Cardiac muscle cell (in vitro differentiated cells and primary cell): ENCODE measurements at regions not wholly inside any gene's neighbourhood (a gene's known extent, or its start where the extent isn't known, plus 50 kb on each side); places are given as distances from the start of the nearest gene placed in this dataset.

Experiments used
- DNase-seq, 2 donors: peaks; one replicate each; pipeline versions ENCODE4 v3.0.0 to v3.0.0-alpha.2; 2010 to 2017; ENCODE audit warnings: low read depth in 1 of 2, low spot score in 1 of 2
- H3K27ac ChIP-seq: fragments of 200-600 bp; sonication (generic); 2 replicates; pipeline ENCODE4 v1.5.1; 2016
- H3K27me3 ChIP-seq: fragments of 200-600 bp; sonication (generic); 2 replicates; pipeline ENCODE4 v1.6.0; 2016; ENCODE audit warnings: control low read depth
- H3K36me3 ChIP-seq: fragments of 200-600 bp; sonication (generic); 2 replicates; pipeline ENCODE4 v1.5.1; 2016; ENCODE audit warnings: control low read depth
- H3K4me1 ChIP-seq: fragments of 200-600 bp; sonication (generic); 2 replicates; pipeline ENCODE4 v1.8.1; 2017; ENCODE audit warnings: low read depth, mild to moderate bottlenecking, mixed run types
- H3K4me3 ChIP-seq: fragments of 200-600 bp; sonication (generic); 2 replicates; pipeline ENCODE4 v1.5.1; 2016; ENCODE audit warnings: mild to moderate bottlenecking
- H3K9me3 ChIP-seq: fragments of 200-600 bp; sonication (generic); 2 replicates; pipeline ENCODE4 v1.5.1; 2017; ENCODE audit warnings: low read depth, mild to moderate bottlenecking, control low read depth
- TF ChIP-seq, protein P1 (sequence below): IDR thresholded peaks from 2 replicates; pipeline ENCODE4 v1.5.1; 2012; ENCODE audit warnings: low read depth, mild to moderate bottlenecking, low read length

DNA sequence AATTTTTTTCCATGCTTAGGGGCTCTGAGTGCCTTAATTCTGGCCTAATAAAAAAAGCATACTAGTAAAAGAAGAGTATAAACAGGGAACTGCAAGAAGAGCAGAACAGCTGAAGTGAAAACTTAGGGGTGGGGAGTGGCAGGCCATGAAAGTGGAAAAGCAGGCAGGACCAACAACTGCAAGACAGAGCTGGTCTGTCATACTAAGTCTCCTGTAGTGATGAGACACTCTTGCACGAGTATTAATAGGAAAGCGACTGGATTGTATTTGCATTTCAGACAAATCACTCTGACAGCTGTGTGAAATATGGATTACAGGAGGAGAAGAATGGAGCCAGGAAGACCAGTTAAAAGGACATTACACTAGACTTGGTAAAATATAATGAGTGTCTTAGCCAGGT lies 449.9 kb downstream of the NUF2 start:
- Histone ChIP-seq H3K27ac (no peak overlapping the region), H3K4me3 (no peak overlapping the region), H3K36me3 (no peaks in the 10 kb centered on the region), H3K27me3 (no peaks in the 10 kb centered on the region), H3K9me3 (no peaks in the 10 kb centered on the region), H3K4me1 (no peaks in the 10 kb centered on the region)
- TF ChIP-seq, protein P1, sequence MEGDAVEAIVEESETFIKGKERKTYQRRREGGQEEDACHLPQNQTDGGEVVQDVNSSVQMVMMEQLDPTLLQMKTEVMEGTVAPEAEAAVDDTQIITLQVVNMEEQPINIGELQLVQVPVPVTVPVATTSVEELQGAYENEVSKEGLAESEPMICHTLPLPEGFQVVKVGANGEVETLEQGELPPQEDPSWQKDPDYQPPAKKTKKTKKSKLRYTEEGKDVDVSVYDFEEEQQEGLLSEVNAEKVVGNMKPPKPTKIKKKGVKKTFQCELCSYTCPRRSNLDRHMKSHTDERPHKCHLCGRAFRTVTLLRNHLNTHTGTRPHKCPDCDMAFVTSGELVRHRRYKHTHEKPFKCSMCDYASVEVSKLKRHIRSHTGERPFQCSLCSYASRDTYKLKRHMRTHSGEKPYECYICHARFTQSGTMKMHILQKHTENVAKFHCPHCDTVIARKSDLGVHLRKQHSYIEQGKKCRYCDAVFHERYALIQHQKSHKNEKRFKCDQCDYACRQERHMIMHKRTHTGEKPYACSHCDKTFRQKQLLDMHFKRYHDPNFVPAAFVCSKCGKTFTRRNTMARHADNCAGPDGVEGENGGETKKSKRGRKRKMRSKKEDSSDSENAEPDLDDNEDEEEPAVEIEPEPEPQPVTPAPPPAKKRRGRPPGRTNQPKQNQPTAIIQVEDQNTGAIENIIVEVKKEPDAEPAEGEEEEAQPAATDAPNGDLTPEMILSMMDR, result no peak
- DNase-seq, result no peak

DNA sequence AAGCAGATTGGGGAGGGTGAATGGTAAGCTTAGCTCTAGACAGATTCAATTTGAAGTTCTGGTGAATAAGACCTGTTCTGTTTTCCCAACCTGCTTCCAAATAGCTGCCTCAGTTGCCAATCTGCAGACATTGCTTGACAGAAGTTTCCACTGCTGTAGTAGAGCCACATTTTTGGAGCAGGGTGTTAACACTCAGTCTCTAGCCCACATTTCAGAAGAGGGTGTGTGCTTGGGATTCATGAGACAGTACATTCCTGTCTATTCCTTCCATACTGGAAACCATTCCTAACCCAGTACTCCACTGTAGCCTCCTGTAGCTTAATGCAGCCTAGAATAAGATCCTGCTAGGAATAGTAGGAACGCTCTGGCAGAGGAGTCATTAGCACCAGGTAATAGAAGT lies 450.5 kb downstream of the NUF2 start:
- Histone ChIP-seq H3K27ac (no peak overlapping the region), H3K36me3 (no peaks in the 10 kb centered on the region), H3K27me3 (no peaks in the 10 kb centered on the region), H3K4me3 (no peak overlapping the region), H3K4me1 (no peaks in the 10 kb centered on the region), H3K9me3 (no peaks in the 10 kb centered on the region)
- TF ChIP-seq, protein P1, result no peak
- no peak for DNase-seq

DNA sequence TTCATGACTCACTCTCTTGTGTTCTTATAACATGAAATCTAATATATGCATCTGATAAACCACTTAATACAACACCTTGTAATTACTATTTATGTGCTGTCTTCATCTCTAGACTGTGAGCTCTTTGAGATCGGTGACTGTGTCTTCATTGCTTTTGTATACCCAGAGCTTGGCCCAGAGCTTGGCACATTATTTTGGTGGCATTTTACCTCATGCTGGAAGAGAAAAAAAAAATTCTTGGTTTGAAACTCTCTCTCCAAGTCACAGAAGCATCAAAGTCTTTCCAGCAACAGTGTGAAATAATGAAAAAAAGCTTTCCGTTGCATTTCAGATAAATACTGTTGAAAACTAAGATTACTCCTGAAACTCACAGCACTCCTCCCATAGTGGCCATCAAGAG lies 451.6 kb downstream of the NUF2 start:
- Histone ChIP-seq H3K27me3 (no peaks in the 10 kb centered on the region), H3K27ac (no peak overlapping the region), H3K9me3 (no peaks in the 10 kb centered on the region), H3K4me3 (no peak overlapping the region), H3K36me3 (no peaks in the 10 kb centered on the region), H3K4me1 (no peaks in the 10 kb centered on the region)
- DNase-seq, result no peak
- TF ChIP-seq, protein P1, result no peak

DNA sequence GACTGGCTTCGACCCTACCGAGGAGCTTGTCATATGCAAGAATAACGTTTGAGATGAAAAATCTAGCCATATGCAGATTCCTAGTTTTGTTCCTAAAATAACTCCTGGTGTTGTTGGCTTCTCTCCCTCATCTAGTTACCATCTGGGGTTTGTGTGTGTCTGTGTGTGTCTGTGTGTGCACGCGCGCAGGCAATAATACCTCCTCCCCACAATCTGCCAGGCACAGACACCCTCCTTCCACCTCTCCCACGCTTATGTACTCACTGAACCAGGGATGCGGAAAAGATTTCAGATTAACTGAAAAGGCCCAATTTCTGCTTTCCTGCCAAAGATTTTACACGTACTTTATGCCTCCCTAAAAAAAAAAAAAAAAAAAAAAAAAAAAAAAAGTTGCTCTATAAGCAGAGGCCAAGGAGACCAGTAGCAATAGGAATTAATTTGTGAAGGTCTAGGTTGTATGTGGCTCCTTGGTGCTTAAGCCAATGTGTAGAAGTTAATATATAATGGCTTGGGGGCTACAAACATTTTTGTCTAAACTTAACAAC lies 452.7 kb downstream of the NUF2 start:
- H3K36me3 ChIP-seq, result no peaks in the 10 kb centered on the region
- TF ChIP-seq, protein P1, result no peak
- no peak overlapping the region for H3K4me3 ChIP-seq
- no peaks in the 10 kb centered on the region for H3K4me1 ChIP-seq
- no peaks in the 10 kb centered on the region for H3K9me3 ChIP-seq
- H3K27ac ChIP-seq, result no peak overlapping the region
- no peak for DNase-seq
- H3K27me3 ChIP-seq, result no peaks in the 10 kb centered on the region

DNA sequence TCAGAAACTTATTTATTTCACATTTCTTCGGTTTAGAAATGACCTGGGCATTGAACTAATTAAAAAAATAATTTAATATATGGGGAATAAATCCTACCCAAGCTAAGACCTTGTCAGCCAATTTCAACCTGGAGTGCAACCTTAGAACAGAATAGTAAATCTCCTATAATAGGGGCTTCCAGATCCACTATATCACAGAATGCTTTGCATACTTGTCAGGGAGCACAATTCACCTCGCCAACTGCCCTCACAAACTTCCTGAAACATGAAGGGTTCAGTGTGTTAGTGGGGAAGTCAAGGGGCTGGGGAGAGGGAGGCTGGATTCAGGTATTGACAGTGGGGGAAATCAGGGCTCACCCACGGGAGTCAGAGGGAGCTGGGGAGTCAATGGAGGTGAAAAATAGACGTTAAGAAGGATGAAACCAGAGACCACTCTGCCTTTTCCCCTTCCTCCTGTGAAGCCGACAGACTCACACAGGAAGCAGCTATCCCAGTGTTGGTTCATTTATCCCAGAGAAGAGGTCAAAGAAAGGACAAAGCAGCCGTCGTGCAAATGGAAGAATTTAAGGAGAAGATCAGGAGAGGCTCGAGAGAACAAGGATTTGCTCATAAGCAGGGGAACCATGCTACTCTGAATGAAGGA lies 453.3 kb downstream of the NUF2 start:
- TF ChIP-seq, protein P1, result no peak
- Histone ChIP-seq H3K36me3 (no peaks in the 10 kb centered on the region), H3K4me1 (no peaks in the 10 kb centered on the region), H3K27me3 (no peaks in the 10 kb centered on the region), H3K9me3 (no peaks in the 10 kb centered on the region), H3K27ac (no peak overlapping the region), H3K4me3 (no peak overlapping the region)
- peak in 1 of 2 donors; percentile 13 for DNase-seq
